OCI-LY7 (cell line): ENCODE measurements at regions not wholly inside any gene's neighbourhood (a gene's known extent, or its start where the extent isn't known, plus 50 kb on each side); places are given as distances from the start of the nearest gene placed in this dataset.

Experiments
- BruUV-seq: library from RNA; stranded (reverse); fragments of 400-500 nt; replicated peaks from 2 replicates; lab custom pipeline; 2021; lab: Mats Ljungman, UMichigan
- CTCF ChIA-PET: fragments of 300-600 bp; sonication (Branson Sonifier 250); formaldehyde crosslinking; loops from one replicate; lab custom pipeline; 2022; ENCODE audit warnings: antibody characterized with exemption; ENCODE audit not compliant: unreplicated experiment; lab: Charles Lee
- POLR2A ChIA-PET: fragments of 300-600 bp; sonication (Branson Sonifier 250); formaldehyde crosslinking; loops from one replicate; lab custom pipeline; 2022; ENCODE audit warnings: antibody characterized with exemption; lab: Charles Lee
- DNase-seq: peaks from one replicate; pipeline ENCODE4 v3.0.0-alpha.2; 2015; ENCODE audit warnings: low spot score
- H2AFZ ChIP-seq: fragments of 200-600 bp; sonication (generic), shearing (Covaris generic); 2 replicates; pipeline ENCODE4 v1.6.1; 2014; ENCODE audit warnings: mild to moderate bottlenecking, antibody characterized with exemption, low read length, moderate library complexity
- H3K27ac ChIP-seq: fragments of 200-600 bp; sonication (generic); 2 replicates; pipeline ENCODE4 v1.5.1; 2014; ENCODE audit warnings: mixed run types, low read depth, mild to moderate bottlenecking, moderate library complexity, low read length, inconsistent platforms; ENCODE audit not compliant: poor library complexity, severe bottlenecking
- H3K36me3 ChIP-seq: fragments of 200-600 bp; sonication (generic); 2 replicates; pipeline ENCODE4 v1.6.1; 2014; ENCODE audit warnings: mild to moderate bottlenecking, antibody characterized with exemption, low read length, moderate library complexity, mixed read lengths; ENCODE audit not compliant: insufficient read depth
- H3K4me1 ChIP-seq: fragments of 200-600 bp; sonication (generic); 2 replicates; pipeline ENCODE4 v1.5.1; 2014; ENCODE audit warnings: mild to moderate bottlenecking, low read length; ENCODE audit not compliant: insufficient read depth, poor library complexity, severe bottlenecking
- H3K4me2 ChIP-seq: fragments of 200-600 bp; sonication (generic); 2 replicates; pipeline ENCODE4 v1.6.1; 2014; ENCODE audit warnings: mild to moderate bottlenecking, low read length
- H3K4me3 ChIP-seq: fragments of 200-600 bp; sonication (generic); 2 replicates; pipeline ENCODE4 v1.5.1; 2014; ENCODE audit warnings: mild to moderate bottlenecking, low read depth, low read length; ENCODE audit not compliant: poor library complexity, severe bottlenecking
- H3K79me2 ChIP-seq: fragments of 200-600 bp; sonication (generic); 2 replicates; pipeline ENCODE4 v1.6.1; 2016; ENCODE audit warnings: low read depth, mild to moderate bottlenecking, low read length, moderate library complexity, mixed read lengths; ENCODE audit not compliant: insufficient read depth
- H3K9me2 ChIP-seq: fragments of 200-600 bp; sonication (generic); 2 replicates; pipeline ENCODE4 v1.6.1; 2016; ENCODE audit warnings: mild to moderate bottlenecking, low read length, mixed read lengths; ENCODE audit not compliant: insufficient read depth
- H3K9me3 ChIP-seq: fragments of 200-600 bp; sonication (generic); 2 replicates; pipeline ENCODE4 v1.6.1; 2014; ENCODE audit warnings: mild to moderate bottlenecking, mixed run types, low read length, mixed read lengths
- H4K20me1 ChIP-seq: fragments of 200-600 bp; sonication (generic); 2 replicates; pipeline ENCODE4 v1.6.1; 2014; ENCODE audit warnings: mild to moderate bottlenecking, antibody characterized with exemption, low read length, moderate library complexity, mixed read lengths; ENCODE audit not compliant: insufficient read depth
- CTCF ChIP-seq: fragments of 200-600 bp; sonication (generic); conservative IDR thresholded peaks from 2 replicates; pipeline ENCODE4 v1.5.1; 2014; ENCODE audit warnings: mild to moderate bottlenecking, antibody characterized with exemption, low read length, moderate library complexity, mixed read lengths
- EZH2phosphoT487 ChIP-seq: fragments of 200-600 bp; sonication (generic); IDR thresholded peaks from 2 replicates; pipeline ENCODE4 v1.6.1; 2018; ENCODE audit warnings: low read depth, borderline replicate concordance, mild to moderate bottlenecking, mixed run types, antibody characterized with exemption, low read length, moderate library complexity, mixed read lengths
- intact Hi-C: fragments of 100-400 bp; cut with micrococcal nuclease; formaldehyde crosslinking; loops from one replicate; pipeline ENCODE4 v1.10.0; 2022; ENCODE audit not compliant: unreplicated experiment

GRCh38 chr22:49551446-49551845 is 276.2 kb downstream of the BRD1 start:
- Histone ChIP-seq H3K4me3 (no peak overlapping the region), H3K27ac (no peak overlapping the region), H3K79me2 (no peaks in the 10 kb centered on the region), H3K4me1 (no peaks in the 10 kb centered on the region), H3K4me2 (no peak overlapping the region), H3K9me3 (no peaks in the 10 kb centered on the region), H2AFZ (no peak overlapping the region), H4K20me1 (no peaks in the 10 kb centered on the region), H3K9me2 (no peaks in the 10 kb centered on the region), H3K36me3 (no peaks in the 10 kb centered on the region)
- intact Hi-C loops, result no loop called here
- no peak for DNase-seq
- ChIA-PET CTCF (interaction anchor here (0.6 kb wide), 1 partner anchor 138 kb away, joined by 3 read pairs; no protein-coding TSS in a partner anchor), POLR2A (no interaction called here)
- BruUV-seq, result no TSS peak
- TF ChIP-seq CTCF (no peak), EZH2phosphoT487 (no peak)

- BruUV-seq, result no TSS peak
- intact Hi-C loops, result no loop called here
Observed at GRCh38 chr22:49550766-49551362, 276.8 kb downstream of the BRD1 start.

More at GRCh38 chr22:49550766-49551362, 276.8 kb downstream of the BRD1 start:
- DNase-seq, result no peak
- Histone ChIP-seq H3K79me2 (no peaks in the 10 kb centered on the region), H3K9me2 (no peaks in the 10 kb centered on the region), H3K4me2 (no peak overlapping the region), H3K36me3 (no peaks in the 10 kb centered on the region), H2AFZ (no peak overlapping the region), H3K4me1 (no peaks in the 10 kb centered on the region), H4K20me1 (no peaks in the 10 kb centered on the region), H3K4me3 (no peak overlapping the region), H3K27ac (no peak overlapping the region), H3K9me3 (no peaks in the 10 kb centered on the region)
- CTCF ChIA-PET, result interaction anchor here (0.6 kb wide), 1 partner anchor 139 kb away, joined by 3 read pairs; no protein-coding TSS in a partner anchor
- POLR2A ChIA-PET, result no interaction called here
- TF ChIP-seq EZH2phosphoT487 (no peak), CTCF (peak; percentile 40; the same call in 1 of the 2 replicates)
